ENCODE measurements at regions not wholly inside any gene's neighbourhood (a gene's known extent, or its start where the extent isn't known, plus 50 kb on each side); places are given as distances from the start of the nearest gene placed in this dataset.

- no peak for DNase-seq
- no peak for ATAC-seq
- intact Hi-C loops (cut with micrococcal nuclease): no loop called here
Observed at GRCh38 chr10:113284635-113285034, 268.2 kb upstream of the HABP2 start.

- no peak for ATAC-seq
- no peak for DNase-seq
- intact Hi-C loops (cut with micrococcal nuclease): no loop called here
Observed at GRCh38 chr10:113285305-113285704, 267.5 kb upstream of the HABP2 start.

GRCh38 chr10:113287592-113287991 lies 265.3 kb upstream of the HABP2 start:
- intact Hi-C loops (cut with micrococcal nuclease): no loop called here
- ATAC-seq (no peak), DNase-seq (no peak)

GRCh38 chr10:113290137-113290536 lies 262.7 kb upstream of the HABP2 start:
- ATAC-seq (no peak), DNase-seq (no peak)
- intact Hi-C loops (cut with micrococcal nuclease): no loop called here

- intact Hi-C loops (cut with micrococcal nuclease): no loop called here
- DNase-seq (no peak), ATAC-seq (no peak)
Observed at GRCh38 chr10:113291413-113291812, 261.4 kb upstream of the HABP2 start.

GRCh38 chr10:113292086-113292485 lies 260.8 kb upstream of the HABP2 start:
- intact Hi-C loops (cut with micrococcal nuclease): no loop called here
- no peak for DNase-seq
- ATAC-seq: no peak

GRCh38 chr10:113292743-113293142 lies 260.1 kb upstream of the HABP2 start:
- DNase-seq (no peak), ATAC-seq (no peak)
- intact Hi-C loops (cut with micrococcal nuclease): no loop called here

- ATAC-seq (no peak), DNase-seq (no peak)
- intact Hi-C loops (cut with micrococcal nuclease): no loop called here
Observed at GRCh38 chr10:113293167-113293566, 259.7 kb upstream of the HABP2 start.

GRCh38 chr10:113294868-113295267 lies 258.0 kb upstream of the HABP2 start:
- DNase-seq (no peak), ATAC-seq (no peak)
- intact Hi-C loops (cut with micrococcal nuclease): no loop called here

GRCh38 chr10:113297226-113297625 lies 255.6 kb upstream of the HABP2 start:
- intact Hi-C loops (cut with micrococcal nuclease): no loop called here
- ATAC-seq: no peak
- DNase-seq: no peak

GRCh38 chr10:113298616-113299015 lies 254.2 kb upstream of the HABP2 start:
- no peak for DNase-seq
- intact Hi-C loops (cut with micrococcal nuclease): no loop called here
- ATAC-seq: no peak

GRCh38 chr10:113300201-113300600 lies 252.7 kb upstream of the HABP2 start:
- intact Hi-C loops (cut with micrococcal nuclease): no loop called here
- ATAC-seq (no peak), DNase-seq (no peak)

- ATAC-seq (no peak), DNase-seq (no peak)
- intact Hi-C loops (cut with micrococcal nuclease): no loop called here
Observed at GRCh38 chr10:113300617-113301016, 252.2 kb upstream of the HABP2 start.

- ATAC-seq (no peak), DNase-seq (no peak)
- intact Hi-C loops (cut with micrococcal nuclease): no loop called here
Observed at GRCh38 chr10:113301342-113301984, 251.4 kb upstream of the HABP2 start.

GRCh38 chr10:113302062-113302461 lies 250.8 kb upstream of the HABP2 start:
- DNase-seq: no peak
- ATAC-seq: no peak
- intact Hi-C loops (cut with micrococcal nuclease): no loop called here

GRCh38 chr10:113303544-113304146 lies 249.2 kb upstream of the HABP2 start:
- no peak for ATAC-seq

GRCh38 chr10:113304726-113305125 lies 248.1 kb upstream of the HABP2 start:
- no peak for ATAC-seq
- no peak for DNase-seq
- intact Hi-C loops (cut with micrococcal nuclease): no loop called here

More at GRCh38 chr10:113303544-113304146, 249.2 kb upstream of the HABP2 start:
- intact Hi-C loops (cut with micrococcal nuclease): no loop called here
- no peak for DNase-seq

GRCh38 chr10:113305871-113306270 lies 247.0 kb upstream of the HABP2 start:
- intact Hi-C loops (cut with micrococcal nuclease): no loop called here
- DNase-seq (no peak), ATAC-seq (peak; percentile 33)

GRCh38 chr10:113309791-113310190 lies 243.1 kb upstream of the HABP2 start:
- ATAC-seq (no peak), DNase-seq (no peak)
- intact Hi-C loops (cut with micrococcal nuclease): no loop called here

GRCh38 chr10:113310347-113310746 lies 242.5 kb upstream of the HABP2 start:
- ATAC-seq (no peak), DNase-seq (no peak)
- intact Hi-C loops (cut with micrococcal nuclease): no loop called here

GRCh38 chr10:113313048-113313602 lies 239.7 kb upstream of the HABP2 start:
- DNase-seq (no peak), ATAC-seq (no peak)
- intact Hi-C loops (cut with micrococcal nuclease): no loop called here
